ENCODE measurements at regions not wholly inside any gene's neighbourhood (a gene's known extent, or its start where the extent isn't known, plus 50 kb on each side); places are given as distances from the start of the nearest gene placed in this dataset.

GRCh38 chr4:183783306-183783705 is 121.8 kb upstream of the STOX2 start:
- no peak for TF ChIP-seq CTCF (conservative IDR thresholded peaks at IDR 0.05; ENCODE audit: low read depth, low read length)
- TF ChIP-seq EZH2 (IDR thresholded peaks at IDR 0.05; ENCODE audit: borderline replicate concordance, low read depth, low read length, poor library complexity, severe bottlenecking), result no peak
